ENCODE measurements at regions not wholly inside any gene's neighbourhood (a gene's known extent, or its start where the extent isn't known, plus 50 kb on each side); places are given as distances from the start of the nearest gene placed in this dataset.

GRCh38 chr13:20334309-20334708, 102.2 kb upstream of the GJB6 start:
- DNase-seq (ENCODE audit: extremely low spot score), result no peak
- ChIA-PET CTCF (no interaction called here), POLR2A (no interaction called here)
- TF ChIP-seq, protein P1, sequence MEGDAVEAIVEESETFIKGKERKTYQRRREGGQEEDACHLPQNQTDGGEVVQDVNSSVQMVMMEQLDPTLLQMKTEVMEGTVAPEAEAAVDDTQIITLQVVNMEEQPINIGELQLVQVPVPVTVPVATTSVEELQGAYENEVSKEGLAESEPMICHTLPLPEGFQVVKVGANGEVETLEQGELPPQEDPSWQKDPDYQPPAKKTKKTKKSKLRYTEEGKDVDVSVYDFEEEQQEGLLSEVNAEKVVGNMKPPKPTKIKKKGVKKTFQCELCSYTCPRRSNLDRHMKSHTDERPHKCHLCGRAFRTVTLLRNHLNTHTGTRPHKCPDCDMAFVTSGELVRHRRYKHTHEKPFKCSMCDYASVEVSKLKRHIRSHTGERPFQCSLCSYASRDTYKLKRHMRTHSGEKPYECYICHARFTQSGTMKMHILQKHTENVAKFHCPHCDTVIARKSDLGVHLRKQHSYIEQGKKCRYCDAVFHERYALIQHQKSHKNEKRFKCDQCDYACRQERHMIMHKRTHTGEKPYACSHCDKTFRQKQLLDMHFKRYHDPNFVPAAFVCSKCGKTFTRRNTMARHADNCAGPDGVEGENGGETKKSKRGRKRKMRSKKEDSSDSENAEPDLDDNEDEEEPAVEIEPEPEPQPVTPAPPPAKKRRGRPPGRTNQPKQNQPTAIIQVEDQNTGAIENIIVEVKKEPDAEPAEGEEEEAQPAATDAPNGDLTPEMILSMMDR (IDR thresholded peaks at IDR 0.05; ENCODE audit: control extremely low read depth, extremely low read depth, low read depth, missing control alignments), result no peak

GRCh38 chr13:20332361-20333096, 100.4 kb upstream of the GJB6 start:
- POLR2A ChIA-PET, result no interaction called here
- TF ChIP-seq, protein P1 (IDR thresholded peaks at IDR 0.05; ENCODE audit: control extremely low read depth, extremely low read depth, low read depth, missing control alignments), result no peak
- CTCF ChIA-PET, result interaction anchor here (1.4 kb wide), 1 partner anchor 86 kb away, joined by 3 read pairs; no protein-coding TSS in a partner anchor
- no peak for DNase-seq (ENCODE audit: extremely low spot score)

- CTCF ChIA-PET, result no interaction called here
- no peak for DNase-seq (ENCODE audit: extremely low spot score)
- TF ChIP-seq, protein P1 (IDR thresholded peaks at IDR 0.05; ENCODE audit: control extremely low read depth, extremely low read depth, low read depth, missing control alignments), result no peak
- POLR2A ChIA-PET, result no interaction called here
Observed at GRCh38 chr13:20331949-20332348, 99.8 kb upstream of the GJB6 start.

GRCh38 chr13:20331419-20331818, 99.3 kb upstream of the GJB6 start:
- CTCF ChIA-PET, result no interaction called here
- POLR2A ChIA-PET, result no interaction called here
- no peak for DNase-seq (ENCODE audit: extremely low spot score)
- TF ChIP-seq, protein P1 (IDR thresholded peaks at IDR 0.05; ENCODE audit: control extremely low read depth, extremely low read depth, low read depth, missing control alignments), result no peak

- POLR2A ChIA-PET, result no interaction called here
- TF ChIP-seq, protein P1 (IDR thresholded peaks at IDR 0.05; ENCODE audit: control extremely low read depth, extremely low read depth, low read depth, missing control alignments), result no peak
- no peak for DNase-seq (ENCODE audit: extremely low spot score)
- CTCF ChIA-PET, result no interaction called here
Observed at GRCh38 chr13:20326809-20327208, 94.7 kb upstream of the GJB6 start.

DNA sequence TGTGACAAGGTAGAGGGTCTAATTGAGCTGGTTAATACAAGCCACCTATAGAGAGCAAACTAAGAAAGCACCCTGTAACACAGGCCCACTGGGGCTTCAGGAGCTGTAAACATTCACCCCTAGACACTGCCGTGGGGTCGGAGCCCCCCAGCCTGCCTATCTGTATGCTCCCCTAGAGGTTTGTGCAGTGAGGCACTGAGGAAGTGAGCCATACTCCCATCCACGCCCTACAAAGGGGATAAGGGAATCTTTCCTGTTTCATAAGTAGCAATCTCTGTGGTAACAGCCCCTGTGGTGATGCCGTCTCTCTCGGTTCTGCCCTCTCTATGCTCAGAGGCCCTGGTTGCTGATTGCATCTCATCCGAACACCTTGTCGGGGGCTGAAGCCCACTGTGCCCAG, 94.2 kb upstream of the GJB6 start:
- no peak for DNase-seq (ENCODE audit: extremely low spot score)
- TF ChIP-seq, protein P1 (IDR thresholded peaks at IDR 0.05; ENCODE audit: control extremely low read depth, extremely low read depth, low read depth, missing control alignments), result no peak
- ChIA-PET CTCF (no interaction called here), POLR2A (no interaction called here)
